T-helper 2 cell treated with Interferon-gamma antibody and Interleukin-4, amounts not matched to agents 100 ng/mL and 5 ng/mL, for 36 hours (primary cell): ENCODE measurements at regions not wholly inside any gene's neighbourhood (a gene's known extent, or its start where the extent isn't known, plus 50 kb on each side); places are given as distances from the start of the nearest gene placed in this dataset.

Source experiments
- intact Hi-C: fragments of 100-400 bp; cut with micrococcal nuclease; formaldehyde crosslinking; loops from one replicate; pipeline ENCODE4 v1.15.1; 2023

GRCh38 chr13:61039302-61039701 lies 376.3 kb downstream of the PCDH20 start:
- intact Hi-C loops = no loop called here

GRCh38 chr13:61036715-61037114 lies 378.9 kb downstream of the PCDH20 start:
- intact Hi-C loops = no loop called here

GRCh38 chr13:61030445-61030844 lies 385.2 kb downstream of the PCDH20 start:
- intact Hi-C loops = no loop called here

GRCh38 chr13:61029064-61029463 lies 386.6 kb downstream of the PCDH20 start:
- intact Hi-C loops = no loop called here

GRCh38 chr13:61024046-61024445 lies 391.6 kb downstream of the PCDH20 start:
- intact Hi-C loops = no loop called here

GRCh38 chr13:61021838-61022237 lies 393.8 kb downstream of the PCDH20 start:
- intact Hi-C loops = no loop called here

GRCh38 chr13:61013796-61014195 lies 401.9 kb downstream of the PCDH20 start:
- intact Hi-C loops = no loop called here

- intact Hi-C loops = no loop called here
Observed at GRCh38 chr13:61010358-61010757, 405.3 kb downstream of the PCDH20 start.

- intact Hi-C loops = no loop called here
Observed at GRCh38 chr13:61002686-61003085, 413.0 kb downstream of the PCDH20 start.

GRCh38 chr13:60990032-60990733 lies 425.5 kb downstream of the PCDH20 start:
- intact Hi-C loops = no loop called here

- intact Hi-C loops = no loop called here
Observed at GRCh38 chr13:60986301-60986700, 429.3 kb downstream of the PCDH20 start.

GRCh38 chr13:60981407-60981806 lies 434.2 kb downstream of the PCDH20 start:
- intact Hi-C loops = no loop called here

- intact Hi-C loops = no loop called here
Observed at GRCh38 chr13:60976367-60976766, 439.3 kb downstream of the PCDH20 start.

GRCh38 chr13:60974296-60974695 lies 441.4 kb downstream of the PCDH20 start:
- intact Hi-C loops = no loop called here

- intact Hi-C loops = no loop called here
Observed at GRCh38 chr13:60973529-60973928, 442.1 kb downstream of the PCDH20 start.

- intact Hi-C loops = no loop called here
Observed at GRCh38 chr13:60970736-60971135, 444.9 kb downstream of the PCDH20 start.

- intact Hi-C loops = no loop called here
Observed at GRCh38 chr13:60969656-60970055, 446.0 kb downstream of the PCDH20 start.

- intact Hi-C loops = no loop called here
Observed at GRCh38 chr13:60959427-60959826, 456.2 kb downstream of the PCDH20 start.

GRCh38 chr13:60957816-60958215 lies 457.8 kb downstream of the PCDH20 start:
- intact Hi-C loops = no loop called here

GRCh38 chr13:60945396-60945795 lies 470.3 kb downstream of the PCDH20 start:
- intact Hi-C loops = no loop called here

GRCh38 chr13:60944863-60945262 lies 470.8 kb downstream of the PCDH20 start:
- intact Hi-C loops = no loop called here

GRCh38 chr13:60944016-60944415 lies 471.6 kb downstream of the PCDH20 start:
- intact Hi-C loops = no loop called here

- intact Hi-C loops = no loop called here
Observed at GRCh38 chr13:60936281-60936680, 479.4 kb downstream of the PCDH20 start.

GRCh38 chr13:60933638-60934037 lies 482.0 kb downstream of the PCDH20 start:
- intact Hi-C loops = no loop called here
